Keratinocyte (primary cell): ENCODE measurements at regions not wholly inside any gene's neighbourhood (a gene's known extent, or its start where the extent isn't known, plus 50 kb on each side); places are given as distances from the start of the nearest gene placed in this dataset.

Source experiments
- DNase-seq: peaks from one replicate; pipeline ENCODE4 v3.0.0-alpha.2; 2011; ENCODE audit warnings: low read depth, missing footprints, low spot score
- FAIRE-seq: peaks from 2 replicates; lab custom pipeline; 2011; peaks lifted over from hg19 to GRCh38; lab: Jason Lieb, UNC
- H2AFZ ChIP-seq: 2 replicates; pipeline ENCODE4 v1.6.0; 2012; ENCODE audit warnings: low read length, control low read depth, inconsistent platforms; ENCODE audit not compliant: control insufficient read depth
- H3K27ac ChIP-seq: 2 replicates; pipeline ENCODE4 v1.5.1; 2011; ENCODE audit warnings: low read length; ENCODE audit not compliant: control insufficient read depth, insufficient read depth
- H3K27me3 ChIP-seq: 3 replicates; pipeline ENCODE4 v1.6.0; 2011; ENCODE audit warnings: low read length; ENCODE audit not compliant: control insufficient read depth, insufficient read depth; ENCODE audit errors: extremely low read depth
- H3K36me3 ChIP-seq, 2 experiments: 2 replicates in 1 of 2; 3 replicates in 1 of 2; pipeline ENCODE4 v1.5.1; 2011; ENCODE audit warnings: low read length in 2 of 2, mild to moderate bottlenecking in 1 of 2; ENCODE audit not compliant: control insufficient read depth in 2 of 2, insufficient read depth in 2 of 2; ENCODE audit errors: extremely low read depth in 1 of 2
- H3K4me1 ChIP-seq: 3 replicates; pipeline ENCODE4 v1.5.1; 2011; ENCODE audit warnings: low read length; ENCODE audit not compliant: control insufficient read depth, insufficient read depth; ENCODE audit errors: extremely low read depth
- H3K4me2 ChIP-seq: 3 replicates; pipeline ENCODE4 v1.6.0; 2011; ENCODE audit warnings: low read depth, low read length; ENCODE audit not compliant: control insufficient read depth, insufficient read depth; ENCODE audit errors: extremely low read depth
- H3K4me3 ChIP-seq, 3 experiments: fragments of 200-600 bp in 1 of 3; sonication (generic) in 1 of 3; 2 replicates in 2 of 3; 3 replicates in 1 of 3; pipeline ENCODE4 v1.5.1; 2011 to 2016; ENCODE audit warnings: low read length in 3 of 3, mild to moderate bottlenecking in 3 of 3, control low read depth in 2 of 3, inconsistent platforms in 1 of 3, low read depth in 1 of 3, mixed read lengths in 1 of 3, mixed run types in 1 of 3, moderate library complexity in 1 of 3; ENCODE audit not compliant: control insufficient read depth in 2 of 3, insufficient read depth in 2 of 3; ENCODE audit errors: extremely low read depth in 1 of 3
- H3K79me2 ChIP-seq: 2 replicates; pipeline ENCODE4 v1.6.0; 2012; ENCODE audit warnings: low read length; ENCODE audit not compliant: control insufficient read depth, insufficient read depth
- H3K9ac ChIP-seq: 3 replicates; pipeline ENCODE4 v1.6.0; 2011; ENCODE audit warnings: low read length; ENCODE audit not compliant: control insufficient read depth, insufficient read depth; ENCODE audit errors: extremely low read depth
- H3K9me1 ChIP-seq: 3 replicates; pipeline ENCODE4 v1.6.0; 2011; ENCODE audit warnings: low read length; ENCODE audit not compliant: control insufficient read depth, insufficient read depth; ENCODE audit errors: extremely low read depth
- H3K9me3 ChIP-seq: 2 replicates; pipeline ENCODE4 v1.5.1; 2012; ENCODE audit warnings: low read depth, low read length; ENCODE audit not compliant: control insufficient read depth
- H4K20me1 ChIP-seq: 3 replicates; pipeline ENCODE4 v1.6.0; 2011; ENCODE audit warnings: low read length; ENCODE audit not compliant: control insufficient read depth, insufficient read depth; ENCODE audit errors: extremely low read depth
- EZH2 ChIP-seq: IDR thresholded peaks from one replicate; pipeline ENCODE4 v1.6.1; 2012; ENCODE audit warnings: inconsistent platforms, mild to moderate bottlenecking, low read length, moderate library complexity
- dilution Hi-C: fragments of 300-500 bp; cut with MboI; formaldehyde crosslinking; loops from one replicate; pipeline ENCODE4 v1.7.0; 2020; ENCODE audit warnings: low sequenced_read_pairs; ENCODE audit not compliant: extremely low pct_ligation_motif_present
- TF ChIP-seq, protein P1 (sequence below), 3 experiments: IDR thresholded peaks in 1 of 3; conservative IDR thresholded peaks in 1 of 3; optimal IDR thresholded peaks in 1 of 3; 2 replicates in 2 of 3; 3 replicates in 1 of 3; pipeline versions ENCODE3 to v1.5.1; 2011; ENCODE audit warnings: low read length in 3 of 3, mild to moderate bottlenecking in 3 of 3, moderate library complexity in 2 of 3, control low read depth in 1 of 3, inconsistent platforms in 1 of 3; ENCODE audit not compliant: insufficient read depth in 2 of 3; ENCODE audit errors: extremely low read depth in 1 of 3

DNA sequence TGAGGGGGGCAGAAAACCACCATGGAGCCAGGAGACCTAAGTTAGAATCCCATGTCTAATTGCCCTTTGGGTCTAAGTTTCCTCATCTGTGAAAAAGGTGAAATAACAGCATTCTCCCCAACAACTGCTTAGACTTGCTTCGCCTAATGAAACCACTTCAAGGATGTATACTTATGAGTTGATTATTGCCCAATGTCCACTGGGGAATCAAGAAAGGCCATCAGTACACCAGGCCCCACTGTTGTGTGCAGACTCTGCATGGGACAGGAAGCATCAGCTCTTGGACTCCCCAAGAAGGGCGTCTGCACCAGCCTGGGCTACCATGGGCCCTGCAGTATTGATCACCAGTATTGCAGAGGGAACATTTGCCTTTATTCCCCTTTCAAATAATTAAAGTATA, 189.6 kb downstream of the MAFB start:
- TF ChIP-seq EZH2: no peak
- H3K9me1 ChIP-seq: no peaks in the 10 kb centered on the region
- DNase-seq (no peak), FAIRE-seq (no peak)
- H3K79me2 ChIP-seq: no peaks in the 10 kb centered on the region
- H3K27me3 ChIP-seq: no peaks in the 10 kb centered on the region
- H3K27ac ChIP-seq: no peak overlapping the region
- H3K4me1 ChIP-seq: peaks cover 18% of the 10 kb centered on the region
- H3K36me3 ChIP-seq: no peaks in the 10 kb centered on the region
- no peak overlapping the region for H3K9ac ChIP-seq
- no peak overlapping the region for H2AFZ ChIP-seq
- H4K20me1 ChIP-seq: no peaks in the 10 kb centered on the region
- H3K4me2 ChIP-seq: no peak overlapping the region
- dilution Hi-C loops: loop anchor here (25.0 kb wide), 1 partner anchor 163 kb away; no protein-coding TSS in a partner anchor
- H3K9me3 ChIP-seq: no peaks in the 10 kb centered on the region
- no peak overlapping the region for H3K4me3 ChIP-seq

GRCh38 chr20:40497899-40498691, 190.9 kb downstream of the MAFB start:
- Histone ChIP-seq H2AFZ (peak overlapping the region; percentile 1), H3K4me1 (peaks cover 31% of the 10 kb centered on the region), H3K27ac (no peak overlapping the region), H3K4me3 (no peak overlapping the region), H3K79me2 (no peaks in the 10 kb centered on the region), H3K9ac (no peak overlapping the region), H3K27me3 (no peaks in the 10 kb centered on the region), H4K20me1 (no peaks in the 10 kb centered on the region), H3K9me3 (no peaks in the 10 kb centered on the region), H3K4me2 (peak overlapping the region; percentile 33), H3K36me3 (no peaks in the 10 kb centered on the region), H3K9me1 (no peaks in the 10 kb centered on the region)
- FAIRE-seq (peak; percentile 83), DNase-seq (no peak)
- TF ChIP-seq, protein P1, sequence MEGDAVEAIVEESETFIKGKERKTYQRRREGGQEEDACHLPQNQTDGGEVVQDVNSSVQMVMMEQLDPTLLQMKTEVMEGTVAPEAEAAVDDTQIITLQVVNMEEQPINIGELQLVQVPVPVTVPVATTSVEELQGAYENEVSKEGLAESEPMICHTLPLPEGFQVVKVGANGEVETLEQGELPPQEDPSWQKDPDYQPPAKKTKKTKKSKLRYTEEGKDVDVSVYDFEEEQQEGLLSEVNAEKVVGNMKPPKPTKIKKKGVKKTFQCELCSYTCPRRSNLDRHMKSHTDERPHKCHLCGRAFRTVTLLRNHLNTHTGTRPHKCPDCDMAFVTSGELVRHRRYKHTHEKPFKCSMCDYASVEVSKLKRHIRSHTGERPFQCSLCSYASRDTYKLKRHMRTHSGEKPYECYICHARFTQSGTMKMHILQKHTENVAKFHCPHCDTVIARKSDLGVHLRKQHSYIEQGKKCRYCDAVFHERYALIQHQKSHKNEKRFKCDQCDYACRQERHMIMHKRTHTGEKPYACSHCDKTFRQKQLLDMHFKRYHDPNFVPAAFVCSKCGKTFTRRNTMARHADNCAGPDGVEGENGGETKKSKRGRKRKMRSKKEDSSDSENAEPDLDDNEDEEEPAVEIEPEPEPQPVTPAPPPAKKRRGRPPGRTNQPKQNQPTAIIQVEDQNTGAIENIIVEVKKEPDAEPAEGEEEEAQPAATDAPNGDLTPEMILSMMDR (optimal IDR thresholded peaks at IDR 0.05 in 1 of 3, IDR thresholded peaks at IDR 0.05 in 1 of 3, conservative IDR thresholded peaks at IDR 0.05 in 1 of 3; ENCODE audit: extremely low read depth in 1 of 3, insufficient read depth in 2 of 3, low read length in 3 of 3): no peak
- no peak for TF ChIP-seq EZH2
- dilution Hi-C loops: loop anchor here (25.0 kb wide), 1 partner anchor 164 kb away; no protein-coding TSS in a partner anchor
